Stimulated activated CD8-positive, alpha-beta memory T cell treated with anti-CD3 and anti-CD28 coated beads, Interleukin-4, amount 100 ng/mL, for 4 hours (primary cell): ENCODE measurements at regions not wholly inside any gene's neighbourhood (a gene's known extent, or its start where the extent isn't known, plus 50 kb on each side); places are given as distances from the start of the nearest gene placed in this dataset.
"Not testable (repeated sequence)": the region's sequence is repeated elsewhere in the genome, so short reads cannot be mapped to it uniquely, and the experiment has no call there.

Source experiments
- DNase-seq, 2 donors: peaks; one replicate each; pipeline ENCODE4 v3.0.0-alpha.2; 2020; ENCODE audit warnings: low read depth in 2 of 2, low spot score in 1 of 2

- no peak for DNase-seq
These were observed 150.4 kb downstream of the BTBD3 start for GRCh38 chr20:12068121-12068520.

- DNase-seq = no peak
These were observed 151.5 kb downstream of the BTBD3 start for GRCh38 chr20:12069181-12069580.

GRCh38 chr20:12072221-12072953 lies 154.7 kb downstream of the BTBD3 start:
- no peak for DNase-seq

GRCh38 chr20:12072954-12073264 lies 155.2 kb downstream of the BTBD3 start:
- DNase-seq = no peak

- DNase-seq = no peak
These were observed 156.5 kb downstream of the BTBD3 start for GRCh38 chr20:12074111-12074655.

- no peak for DNase-seq
These were observed 158.5 kb downstream of the BTBD3 start for GRCh38 chr20:12076200-12076599.

- DNase-seq = no peak
These were observed 160.2 kb downstream of the BTBD3 start for GRCh38 chr20:12077875-12078274.

- DNase-seq = no peak
These were observed 161.8 kb downstream of the BTBD3 start for GRCh38 chr20:12079490-12079889.

GRCh38 chr20:12083269-12083668 lies 165.6 kb downstream of the BTBD3 start:
- DNase-seq = no peak

GRCh38 chr20:12084482-12084881 lies 166.8 kb downstream of the BTBD3 start:
- no peak for DNase-seq

GRCh38 chr20:12086359-12086758 lies 168.7 kb downstream of the BTBD3 start:
- no peak for DNase-seq

GRCh38 chr20:12090920-12091319 lies 173.2 kb downstream of the BTBD3 start:
- no peak for DNase-seq

GRCh38 chr20:12093057-12093796 lies 175.5 kb downstream of the BTBD3 start:
- DNase-seq = no peak

GRCh38 chr20:12093797-12094190 lies 176.1 kb downstream of the BTBD3 start:
- not testable (repeated sequence) for DNase-seq

GRCh38 chr20:12095180-12095920 lies 177.7 kb downstream of the BTBD3 start:
- no peak for DNase-seq

GRCh38 chr20:12098421-12098820 lies 180.7 kb downstream of the BTBD3 start:
- DNase-seq = no peak

- no peak for DNase-seq
These were observed 191.2 kb downstream of the BTBD3 start for GRCh38 chr20:12108846-12109245.

GRCh38 chr20:12110274-12110673 lies 192.6 kb downstream of the BTBD3 start:
- DNase-seq = no peak

- no peak for DNase-seq
These were observed 193.0 kb downstream of the BTBD3 start for GRCh38 chr20:12110711-12111110.

- DNase-seq = no peak
These were observed 193.9 kb downstream of the BTBD3 start for GRCh38 chr20:12111431-12112088.

GRCh38 chr20:12112089-12112474 lies 194.4 kb downstream of the BTBD3 start:
- DNase-seq = no peak
